HG03439 (cell line): ENCODE measurements at regions not wholly inside any gene's neighbourhood (a gene's known extent, or its start where the extent isn't known, plus 50 kb on each side); places are given as distances from the start of the nearest gene placed in this dataset.
"Not testable (repeated sequence)": the region's sequence is repeated elsewhere in the genome, so short reads cannot be mapped to it uniquely, and the experiment has no call there.

Experiments used
- ATAC-seq: cut with Tn5 transposase; IDR thresholded peaks from one replicate; pipeline ENCODE4 v1.9.1; 2021; ENCODE audit warnings: mild to moderate bottlenecking, moderate library complexity; ENCODE audit not compliant: unreplicated experiment

DNA sequence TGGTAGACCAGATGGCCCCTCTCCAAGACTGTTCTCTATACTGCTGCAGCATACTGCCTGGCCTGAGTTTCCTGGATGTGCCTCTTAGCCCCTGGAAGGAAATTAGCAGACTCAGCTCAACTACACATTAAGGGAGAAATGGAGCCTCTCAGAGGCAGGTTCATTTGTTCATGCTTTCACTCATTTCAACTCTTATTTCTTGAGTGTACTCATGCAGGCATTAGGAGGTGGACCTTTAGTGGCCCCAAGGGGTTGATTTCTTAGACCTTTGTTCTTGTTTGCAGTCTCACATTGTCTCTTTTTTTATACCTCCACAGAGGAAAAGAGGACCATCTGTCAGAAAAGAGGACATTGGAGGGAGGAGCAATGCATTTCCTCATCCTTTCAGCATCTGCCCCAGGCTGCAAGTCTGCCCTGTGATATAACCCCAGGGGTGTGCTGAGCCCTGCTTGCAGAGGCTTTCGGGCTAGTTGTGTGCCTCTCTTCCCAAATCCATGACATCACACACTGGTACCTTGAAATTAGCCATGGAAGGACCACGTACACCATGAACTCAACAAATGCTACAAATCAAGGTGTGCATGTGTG is 456.2 kb downstream of the CD83 start:
- no peak for ATAC-seq

DNA sequence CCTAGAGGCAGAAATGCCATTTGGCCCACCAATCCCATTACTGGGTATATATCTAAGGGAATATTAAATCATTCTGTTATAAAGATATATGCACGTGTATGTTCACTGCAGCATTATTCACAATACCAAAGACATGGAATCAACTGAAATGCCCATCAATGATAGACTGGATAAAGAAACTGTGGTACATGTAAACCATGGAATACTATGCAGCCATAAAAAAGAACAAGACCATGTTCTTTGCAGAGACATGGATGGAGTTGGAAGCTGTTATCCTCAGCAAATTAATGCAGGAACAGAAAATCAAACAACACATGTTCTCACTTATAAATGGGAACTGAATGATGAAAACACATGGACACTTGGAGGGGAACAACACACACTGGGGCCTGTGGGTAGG is 458.4 kb downstream of the CD83 start:
- ATAC-seq: no peak

DNA sequence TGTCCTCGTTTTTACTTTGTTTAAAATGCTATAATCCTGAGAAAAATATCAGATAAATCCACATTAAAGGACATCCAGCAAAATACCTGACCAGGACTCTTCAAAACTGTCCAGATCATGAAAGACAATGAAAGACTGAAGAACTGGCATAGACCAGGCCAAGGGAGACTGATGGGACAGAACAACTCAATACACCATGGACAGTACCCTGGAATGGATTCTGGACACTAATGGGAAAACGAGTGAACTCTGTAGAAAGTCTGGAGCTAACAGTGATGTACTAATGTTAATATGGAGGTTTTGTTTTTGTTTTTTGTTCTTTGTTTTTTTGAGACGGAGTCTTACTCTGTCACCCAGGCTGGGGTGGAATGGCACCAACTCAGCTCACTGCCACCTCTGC is 461.4 kb downstream of the CD83 start:
- ATAC-seq: no peak

DNA sequence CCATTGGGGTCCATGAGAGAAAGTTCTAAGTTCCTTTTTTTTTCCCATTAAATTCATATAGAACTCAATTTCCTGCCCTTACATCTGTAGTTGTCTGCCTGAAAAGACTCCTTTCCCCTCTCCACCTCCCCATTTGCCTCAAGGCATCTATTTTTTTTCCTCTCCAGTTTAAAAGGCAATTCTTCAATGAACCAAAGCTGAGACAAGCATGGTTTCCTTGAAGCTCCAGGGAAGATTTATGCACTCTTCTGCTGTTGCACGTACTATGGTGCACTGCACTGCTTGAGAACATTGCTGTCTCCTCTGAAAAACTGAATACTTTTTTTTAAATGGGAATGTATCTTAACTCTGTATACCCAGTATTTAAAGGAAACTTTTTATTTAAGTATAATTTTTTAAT is 465.2 kb downstream of the CD83 start:
- no peak for ATAC-seq

DNA sequence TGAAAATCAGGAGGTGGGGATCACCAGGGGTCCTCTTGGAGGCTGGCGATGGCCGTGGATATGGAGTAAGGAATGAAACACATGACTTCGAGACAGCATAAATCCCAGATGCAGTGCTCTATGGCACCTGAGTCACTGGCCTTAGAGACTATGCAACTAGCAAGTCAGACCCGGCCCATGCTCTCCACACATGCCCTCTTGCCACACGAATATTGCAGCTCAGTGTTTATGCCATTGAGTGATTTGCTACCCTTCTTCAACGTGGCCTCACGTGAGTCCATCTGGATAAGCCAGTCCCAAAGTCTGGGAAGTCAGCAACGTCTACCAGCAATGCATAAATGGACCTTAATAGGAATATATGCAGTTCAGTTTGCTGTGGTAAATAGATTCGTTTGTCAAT is 466.3 kb downstream of the CD83 start:
- ATAC-seq: no peak

DNA sequence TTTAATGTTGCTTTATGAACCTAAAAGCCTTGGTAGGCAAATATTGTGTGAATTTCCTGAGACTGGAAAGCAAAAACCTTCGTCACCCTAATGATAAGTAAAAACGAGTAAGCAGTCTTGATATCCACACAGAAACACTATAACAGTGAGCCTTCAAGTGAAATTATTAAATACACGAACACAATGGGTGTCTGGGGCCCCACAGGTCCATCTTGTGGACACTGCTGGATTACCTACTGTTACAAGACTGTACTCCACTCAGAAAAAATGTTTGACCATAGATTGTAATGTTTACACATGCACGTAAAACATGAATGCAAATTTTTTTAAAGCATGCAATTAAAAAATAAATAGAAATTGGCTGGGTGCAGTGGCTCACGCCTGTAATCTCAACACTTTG is 466.9 kb downstream of the CD83 start:
- no peak for ATAC-seq

DNA sequence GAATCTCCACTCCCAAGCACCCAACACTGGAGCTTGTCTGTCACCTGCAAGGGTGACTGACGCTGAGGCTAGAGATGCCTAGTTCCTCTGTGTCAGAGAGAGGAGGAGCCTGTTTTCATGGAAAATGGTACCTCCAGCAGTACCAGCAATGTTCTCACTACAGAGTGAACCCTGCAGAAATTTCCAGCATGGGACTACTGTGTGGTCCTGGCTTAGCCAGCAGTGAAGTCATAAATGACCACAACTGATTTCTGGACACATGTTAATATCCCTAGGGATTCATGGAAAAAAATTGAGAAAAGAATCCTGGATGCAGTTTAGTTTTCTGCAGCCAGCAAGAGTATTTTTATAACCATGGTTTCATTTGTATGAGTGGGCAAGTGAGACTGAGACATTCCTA is 468.1 kb downstream of the CD83 start:
- no peak for ATAC-seq

DNA sequence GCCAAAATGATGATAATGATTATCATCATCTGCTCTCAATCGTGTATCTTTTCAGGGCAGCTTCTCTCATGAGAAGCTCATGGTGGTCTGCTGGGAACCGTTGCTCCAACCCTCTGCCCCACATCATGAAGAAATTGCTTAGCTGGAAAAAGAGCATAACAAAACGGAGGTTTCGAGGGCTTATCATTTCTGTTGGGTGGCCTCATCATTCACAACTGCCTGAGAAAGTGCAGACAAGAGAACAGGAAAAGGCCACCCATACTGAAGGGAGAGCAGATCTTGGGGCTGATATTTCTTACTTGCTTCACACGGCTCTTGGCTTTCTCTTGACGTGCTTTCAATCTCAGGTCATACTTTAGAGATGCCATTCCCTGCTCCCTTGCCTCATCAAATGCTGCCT is 471.6 kb downstream of the CD83 start:
- ATAC-seq: no peak

DNA sequence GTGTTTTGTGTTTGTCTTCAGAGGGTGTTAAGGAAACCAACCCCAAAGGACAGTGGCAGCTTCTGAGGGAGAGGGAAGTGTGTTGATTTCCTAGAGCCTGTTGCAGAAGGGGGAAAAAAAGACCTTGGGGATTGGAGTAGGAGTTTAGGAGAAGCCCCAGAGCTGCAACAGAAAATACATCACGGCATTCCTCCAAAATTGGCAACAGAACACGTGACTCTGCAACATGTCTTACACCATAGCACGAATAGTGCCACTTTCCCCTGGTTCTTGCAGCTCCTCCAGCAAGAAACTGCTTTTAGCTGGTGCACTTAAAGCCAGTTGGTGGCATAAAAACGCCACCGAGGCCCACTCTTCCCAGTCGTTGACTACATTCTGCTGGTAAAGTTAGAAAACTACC is 473.0 kb downstream of the CD83 start:
- no peak for ATAC-seq

DNA sequence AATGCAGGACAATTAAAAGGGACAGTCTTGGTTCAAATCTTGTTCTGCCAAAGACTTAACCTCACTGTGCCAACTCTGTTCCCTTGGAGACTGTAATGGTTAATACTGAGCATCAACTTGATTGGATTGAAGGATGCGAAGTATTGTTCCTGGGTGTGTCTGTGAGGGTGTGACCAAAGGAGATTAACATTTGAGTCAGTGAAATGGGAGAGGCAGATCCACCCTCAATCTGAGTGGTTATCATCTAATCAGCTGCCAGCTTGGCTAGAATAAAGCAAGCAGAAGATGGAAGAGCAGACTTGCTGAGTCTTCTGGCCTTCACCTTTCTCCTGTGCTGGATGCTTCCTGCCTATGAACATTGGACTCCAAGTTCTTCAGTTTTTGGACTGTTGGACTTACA is 474.4 kb downstream of the CD83 start:
- ATAC-seq: no peak

DNA sequence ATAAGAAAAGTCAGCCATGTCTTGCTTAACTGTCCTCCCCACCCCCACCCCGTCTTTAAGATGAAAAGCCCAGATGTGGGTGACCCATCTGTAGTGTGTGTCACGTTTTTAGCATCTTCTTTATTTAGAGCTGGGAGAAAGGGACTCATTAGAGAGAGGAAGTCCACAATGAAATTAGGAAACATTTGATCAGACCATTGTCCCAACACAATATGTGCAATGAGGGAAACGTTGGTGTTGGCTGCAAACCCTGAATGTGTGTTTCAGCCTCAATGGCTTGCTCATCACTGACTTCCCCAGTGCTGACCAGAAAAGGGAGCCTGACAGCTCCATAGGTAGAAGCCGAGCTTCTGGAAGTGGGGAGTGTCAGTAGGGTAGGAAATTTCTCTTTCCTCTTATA is 475.7 kb downstream of the CD83 start:
- no peak for ATAC-seq

DNA sequence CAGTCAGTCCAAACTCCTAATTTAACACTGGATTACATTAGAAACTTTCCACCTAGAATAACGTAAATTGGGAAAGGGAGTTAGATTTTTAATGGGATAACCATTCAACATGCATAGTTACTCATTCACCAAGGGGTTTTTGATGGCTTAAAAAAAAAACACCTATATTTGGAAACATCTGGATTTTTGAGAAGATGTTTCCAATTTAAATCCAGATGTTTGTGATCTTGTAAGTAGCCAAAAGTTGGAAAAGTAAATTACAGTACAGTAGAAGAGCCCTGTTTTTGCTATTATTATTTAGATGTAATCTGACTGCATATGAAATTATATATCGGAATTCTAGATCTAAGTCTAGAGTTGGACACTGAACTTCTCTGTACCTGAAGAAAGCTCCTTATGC is 478.2 kb downstream of the CD83 start:
- ATAC-seq: no peak

DNA sequence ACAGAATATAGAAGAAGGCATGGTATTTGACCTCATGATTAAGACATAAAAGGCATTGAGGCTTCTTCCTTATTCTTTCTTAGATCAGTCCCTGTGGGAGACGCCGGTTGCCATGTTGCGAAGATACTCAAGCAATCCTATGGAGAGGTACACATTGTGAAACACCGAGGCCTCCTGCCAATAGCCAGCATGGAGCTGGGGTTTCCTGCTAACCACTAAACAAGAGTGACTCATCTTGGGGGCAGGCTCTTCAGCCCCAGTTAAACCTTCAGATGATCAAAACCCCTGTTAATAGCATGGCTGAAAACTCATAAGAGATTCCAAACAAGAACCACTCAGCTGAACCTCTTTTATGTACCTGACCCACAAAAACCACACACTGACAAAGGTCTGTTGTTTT is 478.8 kb downstream of the CD83 start:
- no peak for ATAC-seq

DNA sequence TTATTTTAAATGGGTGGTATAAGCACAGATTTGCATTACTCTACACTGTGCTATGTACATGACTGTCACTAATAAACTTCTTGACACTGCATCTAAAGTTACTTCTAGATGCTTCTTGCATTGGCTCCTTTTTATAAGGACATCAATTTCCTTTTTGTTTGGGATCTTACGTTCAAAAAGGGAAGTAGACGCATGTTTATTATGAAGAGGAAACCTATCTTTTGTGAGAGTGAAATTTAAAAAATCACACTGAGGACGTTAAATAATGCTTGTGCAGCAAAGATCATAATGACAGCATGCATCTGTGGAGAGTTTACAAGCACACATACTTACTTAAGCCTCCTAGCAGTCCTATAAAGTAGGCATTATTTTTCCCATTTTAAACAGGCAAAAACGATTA is 479.5 kb downstream of the CD83 start:
- no peak for ATAC-seq

DNA sequence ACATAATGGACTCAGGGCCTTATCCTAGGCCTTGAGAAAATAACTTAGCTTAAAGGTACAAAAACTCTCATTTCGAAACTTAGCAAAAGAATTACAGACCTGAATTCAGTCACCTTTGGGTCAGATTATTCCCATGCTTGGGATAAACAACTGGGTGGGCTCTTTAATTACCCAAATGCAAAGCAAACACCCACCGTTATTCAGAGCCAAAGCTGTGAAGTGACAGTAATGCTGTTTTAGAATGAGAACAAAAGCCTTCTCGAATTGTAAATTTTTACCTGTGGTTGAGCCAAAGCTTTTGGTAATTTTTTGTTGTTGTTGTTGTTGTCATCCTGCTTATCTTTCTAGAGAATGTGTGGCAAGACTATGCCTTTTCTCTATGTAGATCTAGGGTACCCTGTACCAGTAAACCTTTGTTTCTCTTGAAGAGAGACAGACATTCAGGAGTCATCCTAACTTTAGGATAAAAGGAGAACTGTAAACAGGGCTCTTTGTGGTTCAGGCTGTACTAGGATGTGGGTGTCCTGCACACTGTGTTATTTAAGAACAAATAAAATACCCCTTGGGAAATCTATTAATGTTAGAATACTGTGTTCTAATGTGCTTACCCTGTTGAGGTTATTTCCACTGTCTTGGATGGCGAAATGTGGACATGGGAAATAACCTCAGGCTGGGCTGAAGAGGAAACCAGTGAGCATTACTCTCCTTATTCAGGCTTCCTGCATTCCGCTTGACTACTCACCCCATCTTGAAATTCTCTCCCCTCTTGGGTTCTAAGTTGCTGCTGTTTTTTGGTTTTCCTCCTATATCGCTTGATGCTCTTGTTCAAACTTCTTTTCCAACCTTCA is 480.7 kb downstream of the CD83 start:
- no peak for ATAC-seq

DNA sequence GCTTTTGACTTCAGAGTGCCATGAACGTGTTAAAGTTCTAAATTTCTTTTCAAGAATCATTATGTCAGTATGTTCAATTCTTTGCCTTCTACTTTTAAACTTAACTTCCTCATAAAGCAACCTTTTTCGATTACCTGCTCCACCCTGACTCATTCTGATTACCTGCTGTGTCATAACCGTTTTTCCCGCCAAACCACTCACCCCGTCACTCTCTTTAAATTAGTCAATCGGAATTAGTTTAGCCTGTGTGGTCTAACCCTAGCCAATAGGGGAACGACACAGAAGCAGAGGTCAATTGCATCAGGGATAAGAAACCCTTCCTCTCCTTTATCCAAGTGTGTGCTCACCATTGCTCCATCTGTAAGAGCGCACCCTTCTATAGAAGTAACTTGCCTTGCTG is 482.7 kb downstream of the CD83 start:
- not testable (repeated sequence) for ATAC-seq

DNA sequence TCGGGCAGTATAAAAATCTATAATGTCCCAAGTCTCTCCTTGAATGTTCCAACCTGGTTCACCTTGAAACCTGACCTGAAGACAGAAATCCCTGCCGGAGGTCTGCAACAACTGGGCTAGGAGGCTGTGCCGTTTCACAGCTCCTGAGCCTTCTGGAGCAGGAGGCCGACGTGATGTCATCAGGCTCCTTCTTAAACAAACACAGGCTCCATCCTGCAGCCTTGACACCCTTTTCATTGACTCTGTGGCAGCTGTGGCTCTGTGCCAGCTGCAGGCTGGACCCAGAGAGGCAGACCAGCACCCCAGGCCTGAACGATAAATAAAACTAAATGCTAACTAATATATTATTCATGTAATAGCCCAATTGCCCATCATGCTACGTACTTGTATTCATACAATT is 483.9 kb downstream of the CD83 start:
- no peak for ATAC-seq

DNA sequence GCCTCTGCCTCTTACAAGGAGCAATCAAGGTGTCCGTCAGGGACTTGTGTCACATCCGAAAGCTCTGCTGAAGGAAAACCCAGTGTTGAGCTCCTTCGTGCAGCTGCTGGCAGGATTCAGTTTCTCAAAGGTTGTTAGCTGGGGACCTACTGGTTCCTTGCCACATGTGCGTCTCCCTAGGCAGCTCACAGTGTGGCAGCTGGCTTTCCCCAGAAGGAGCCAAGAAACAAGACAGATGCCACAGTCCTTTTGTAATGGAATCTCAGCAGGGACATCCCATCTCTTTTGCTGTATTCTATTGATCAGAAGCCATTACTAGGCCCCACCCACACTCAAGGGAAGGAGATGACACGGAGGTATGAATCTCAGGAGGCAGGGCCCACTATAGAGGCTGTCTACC is 488.8 kb downstream of the CD83 start:
- no peak for ATAC-seq

DNA sequence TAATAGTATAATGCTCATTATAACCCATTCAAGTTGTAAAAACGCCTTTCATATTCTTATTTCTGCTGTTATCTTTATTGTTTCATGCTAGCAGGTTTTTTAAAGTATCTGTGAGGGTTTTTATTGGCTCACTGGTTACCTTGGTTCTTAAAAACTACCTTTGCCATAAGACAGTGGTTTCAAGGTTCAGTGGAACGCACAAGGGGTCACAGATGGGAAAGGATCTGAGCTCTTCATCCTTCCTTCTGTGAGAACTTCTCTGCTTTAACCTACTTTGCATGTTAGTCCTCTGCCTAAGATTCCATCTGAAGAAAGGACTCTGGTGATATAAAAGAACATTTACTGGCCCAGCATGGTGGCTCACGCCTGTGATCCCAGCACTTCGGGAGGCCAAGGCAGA is 492.6 kb downstream of the CD83 start:
- ATAC-seq: no peak

DNA sequence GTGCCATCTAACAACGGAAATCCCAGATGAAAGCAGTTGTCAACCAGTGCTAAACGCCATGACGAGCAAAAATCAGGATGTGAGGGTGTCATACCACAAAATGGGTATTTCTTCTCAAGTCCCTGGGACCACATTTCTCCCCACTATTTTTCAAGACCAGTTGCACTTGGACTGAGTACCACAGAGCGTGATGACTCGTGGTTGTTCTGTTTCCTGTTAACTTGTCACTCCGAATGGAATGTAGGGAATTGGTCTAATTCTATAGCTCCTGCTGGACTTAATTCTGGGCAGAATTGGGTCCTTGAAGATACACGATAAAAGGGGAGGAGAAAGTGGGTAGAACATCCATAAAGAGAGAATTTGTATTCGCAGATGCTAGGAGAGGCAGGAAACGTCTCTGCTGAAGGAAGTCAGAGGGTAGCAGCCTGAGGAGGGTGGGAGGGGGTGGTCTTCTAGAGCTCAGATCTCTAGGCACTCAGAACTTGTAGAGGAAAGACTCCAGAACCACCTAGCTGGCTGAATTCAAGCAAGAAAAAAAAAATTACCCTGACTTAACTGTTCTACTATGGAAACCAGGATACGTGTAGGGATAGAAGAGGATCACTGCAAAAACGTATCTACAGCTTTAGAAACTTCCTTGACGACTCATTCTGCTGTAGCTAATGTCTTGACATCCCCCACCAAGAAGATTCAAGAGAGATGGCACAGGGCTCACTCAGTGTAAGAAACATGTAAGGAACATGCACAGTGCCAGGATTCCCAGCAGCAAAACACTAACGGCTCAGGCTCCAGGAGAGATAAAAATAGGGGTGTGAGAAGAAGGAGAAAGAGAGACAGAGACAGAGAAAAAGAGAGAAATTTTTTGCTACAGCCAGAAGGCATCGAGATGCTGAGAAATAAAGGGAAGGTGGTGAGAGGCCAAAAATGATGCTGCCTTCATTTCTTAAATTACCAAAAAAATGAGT is 494.7 kb downstream of the CD83 start:
- ATAC-seq: no peak

DNA sequence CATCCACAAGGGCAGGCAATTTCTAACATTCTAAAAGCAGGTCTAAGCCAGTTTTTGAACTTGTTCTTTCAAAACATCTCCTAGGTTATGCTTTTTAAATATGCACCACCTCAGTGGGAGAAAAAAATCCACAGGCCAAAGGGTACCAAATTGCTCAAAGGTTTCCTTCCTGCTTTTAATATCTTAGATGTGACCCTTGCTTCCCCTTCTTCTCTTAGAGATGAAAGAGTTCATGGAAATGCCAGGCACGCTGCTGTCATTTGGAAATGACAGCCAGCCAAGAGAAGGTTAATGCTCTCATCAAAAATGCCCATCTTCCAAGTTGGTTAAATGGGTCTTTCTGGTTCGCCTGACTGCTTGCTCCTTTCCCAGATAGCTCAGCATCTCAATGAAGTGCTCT is 497.1 kb downstream of the CD83 start:
- no peak for ATAC-seq

DNA sequence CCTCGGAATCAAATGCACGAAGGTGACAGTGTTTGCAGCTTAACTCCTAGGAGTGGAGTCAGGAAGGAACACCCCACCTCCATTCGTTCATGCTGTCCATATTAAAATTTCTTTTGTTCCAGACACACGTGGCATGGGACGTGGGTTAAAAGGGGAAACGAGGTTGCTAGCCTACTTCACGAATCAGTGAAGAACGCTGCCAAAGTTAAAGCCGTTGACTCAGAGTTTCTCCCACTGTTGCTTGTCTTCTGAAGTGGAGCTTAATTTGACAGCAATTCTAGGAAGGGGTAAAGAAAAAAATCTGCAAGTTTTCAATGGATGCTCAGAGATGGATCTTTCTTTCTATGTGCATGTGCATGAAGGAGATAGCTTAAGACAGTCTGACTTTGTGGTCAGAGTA is 499.1 kb downstream of the CD83 start:
- no peak for ATAC-seq
